Peyer's patch (tissue), 4 donors: ENCODE measurements at regions not wholly inside any gene's neighbourhood (a gene's known extent, or its start where the extent isn't known, plus 50 kb on each side); places are given as distances from the start of the nearest gene placed in this dataset.

ENCODE experiments used
- POLR2A ChIP-seq, 2 donors: fragments of 450-650 bp; IDR thresholded peaks; one replicate each; pipeline ENCODE4 v1.5.1; 2017; ENCODE audit warnings: antibody characterized with exemption in 2 of 2, mild to moderate bottlenecking in 2 of 2, moderate library complexity in 2 of 2
- TF ChIP-seq, protein P1 (sequence below), 6 experiments: fragments of 450-650 bp in 4 of 6; fragments of 200-600 bp in 2 of 6; sonication (generic) in 1 of 6; IDR thresholded peaks; one replicate each; pipeline ENCODE4 v1.5.1; 2017 to 2019; ENCODE audit warnings: antibody characterized with exemption in 6 of 6, mild to moderate bottlenecking in 3 of 6, moderate library complexity in 1 of 6

GRCh38 chr12:58396239-58396638, 454.9 kb downstream of the ATP23 start:
- TF ChIP-seq, protein P1, sequence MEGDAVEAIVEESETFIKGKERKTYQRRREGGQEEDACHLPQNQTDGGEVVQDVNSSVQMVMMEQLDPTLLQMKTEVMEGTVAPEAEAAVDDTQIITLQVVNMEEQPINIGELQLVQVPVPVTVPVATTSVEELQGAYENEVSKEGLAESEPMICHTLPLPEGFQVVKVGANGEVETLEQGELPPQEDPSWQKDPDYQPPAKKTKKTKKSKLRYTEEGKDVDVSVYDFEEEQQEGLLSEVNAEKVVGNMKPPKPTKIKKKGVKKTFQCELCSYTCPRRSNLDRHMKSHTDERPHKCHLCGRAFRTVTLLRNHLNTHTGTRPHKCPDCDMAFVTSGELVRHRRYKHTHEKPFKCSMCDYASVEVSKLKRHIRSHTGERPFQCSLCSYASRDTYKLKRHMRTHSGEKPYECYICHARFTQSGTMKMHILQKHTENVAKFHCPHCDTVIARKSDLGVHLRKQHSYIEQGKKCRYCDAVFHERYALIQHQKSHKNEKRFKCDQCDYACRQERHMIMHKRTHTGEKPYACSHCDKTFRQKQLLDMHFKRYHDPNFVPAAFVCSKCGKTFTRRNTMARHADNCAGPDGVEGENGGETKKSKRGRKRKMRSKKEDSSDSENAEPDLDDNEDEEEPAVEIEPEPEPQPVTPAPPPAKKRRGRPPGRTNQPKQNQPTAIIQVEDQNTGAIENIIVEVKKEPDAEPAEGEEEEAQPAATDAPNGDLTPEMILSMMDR (IDR thresholded peaks at IDR 0.05), result no peak
- no peak for TF ChIP-seq POLR2A (IDR thresholded peaks at IDR 0.05)
